Embryonic facial prominence (tissue), 1 donor: ENCODE measurements at regions not wholly inside any gene's neighbourhood (a gene's known extent, or its start where the extent isn't known, plus 50 kb on each side); places are given as distances from the start of the nearest gene placed in this dataset.

Source experiments
- DNase-seq: peaks from one replicate; pipeline ENCODE4 v3.0.0-alpha.2; 2016; ENCODE audit errors: extremely low spot score

DNA sequence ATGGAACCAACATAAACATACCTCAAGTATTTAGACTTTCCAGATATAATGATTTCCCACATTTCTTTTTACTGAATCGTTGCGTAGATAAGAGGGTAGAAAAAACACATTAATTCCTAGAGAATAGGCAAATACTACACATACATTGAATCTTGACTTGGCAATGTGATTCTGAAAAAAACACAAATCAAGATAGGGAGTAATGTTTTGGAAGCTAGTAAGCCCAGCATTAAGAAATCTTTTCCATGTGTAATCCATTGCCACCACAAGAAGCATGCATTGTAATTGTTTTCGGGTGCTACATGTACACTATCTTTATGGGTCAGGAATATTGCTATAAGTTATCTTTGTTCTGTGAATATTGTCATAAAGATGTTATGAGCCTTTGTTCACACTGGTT lies 269.8 kb upstream of the PDGFD start:
- DNase-seq: no peak

DNA sequence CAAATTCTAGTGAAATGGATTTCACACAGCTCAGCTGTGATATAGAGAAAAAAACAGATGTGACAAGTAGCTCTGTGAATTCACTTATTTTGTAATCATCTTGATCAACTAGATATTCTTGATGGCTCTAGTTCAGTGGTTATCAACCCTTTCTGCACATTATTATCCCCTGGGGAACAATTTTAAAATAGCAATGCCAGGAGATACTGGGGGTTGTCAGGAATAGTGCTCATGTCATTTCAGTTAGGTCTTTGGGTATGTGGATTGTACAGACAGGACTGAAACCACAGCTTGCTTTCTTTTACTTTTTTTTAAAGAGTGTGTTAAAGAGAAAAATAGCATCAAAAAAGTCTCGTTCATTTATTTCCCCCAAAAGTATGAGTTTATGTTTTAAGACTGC lies 269.0 kb upstream of the PDGFD start:
- no peak for DNase-seq

DNA sequence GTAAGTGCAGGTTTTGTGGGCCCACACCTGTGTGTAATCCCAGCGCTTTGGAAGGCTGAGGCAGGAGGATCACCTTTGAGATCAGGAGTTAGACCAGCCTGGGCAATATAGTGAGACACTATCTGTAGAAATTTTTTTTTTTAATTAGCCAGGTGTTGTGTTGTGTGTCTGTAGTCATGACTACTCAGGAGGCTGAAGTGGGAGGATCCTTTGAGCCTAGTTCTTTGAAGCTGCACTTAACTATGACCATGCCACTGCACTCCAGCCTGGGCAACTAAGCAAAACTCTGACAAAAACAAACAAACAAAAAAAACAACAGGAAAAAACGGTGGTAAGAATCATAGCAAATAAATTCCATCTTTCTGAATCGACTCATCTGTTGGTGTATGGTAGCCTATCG lies 268.6 kb upstream of the PDGFD start:
- DNase-seq: no peak

DNA sequence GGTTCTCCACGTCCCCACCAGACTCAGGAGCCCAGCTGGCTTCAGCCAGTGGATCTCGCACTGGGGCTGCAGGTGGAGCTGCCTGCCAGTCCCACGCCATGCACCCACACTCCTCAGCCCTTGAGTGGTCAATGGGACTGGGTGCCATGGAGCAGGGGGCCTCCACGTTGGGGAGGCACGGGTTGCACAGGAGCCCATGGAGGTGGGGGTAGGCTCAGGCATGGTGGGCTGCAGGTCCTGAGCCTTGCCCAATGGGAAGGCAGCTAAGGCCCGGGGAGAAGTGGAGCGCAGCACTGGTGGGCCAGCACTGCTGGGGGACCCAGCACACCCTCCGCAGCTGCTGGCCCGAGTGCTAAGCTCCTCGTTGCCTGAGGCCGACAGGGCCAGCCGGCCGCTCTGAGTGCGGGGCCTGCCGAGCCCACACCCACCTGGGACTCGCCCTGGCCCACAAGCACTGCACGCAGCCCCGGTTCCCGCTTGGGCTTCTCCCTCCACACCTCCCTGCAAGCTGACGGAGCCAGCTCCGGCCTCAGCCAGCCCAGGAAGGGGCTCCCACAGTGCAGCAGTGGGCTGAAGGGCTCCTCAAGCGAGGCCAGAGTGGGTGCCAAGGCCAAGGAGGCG lies 258.5 kb upstream of the PDGFD start:
- no peak for DNase-seq

DNA sequence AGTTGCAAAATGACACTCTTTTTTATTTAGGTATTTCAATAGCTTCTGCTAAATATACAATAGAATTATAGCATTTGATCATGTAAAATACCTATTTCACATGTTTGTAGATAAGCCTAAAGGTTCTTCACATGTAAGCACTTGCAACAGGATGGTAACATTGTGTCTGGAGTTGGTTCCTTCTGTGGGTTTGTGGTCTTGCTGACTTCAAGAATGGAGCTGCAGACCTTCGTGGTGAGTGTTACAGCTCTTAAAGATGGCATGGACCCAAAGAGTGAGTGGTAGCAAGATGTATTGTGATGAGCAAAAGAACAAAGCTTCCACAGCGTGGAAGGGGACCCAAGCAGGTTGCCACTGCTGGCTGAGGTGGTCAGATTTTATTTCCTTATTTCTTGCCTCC lies 246.4 kb upstream of the PDGFD start:
- DNase-seq: no peak

DNA sequence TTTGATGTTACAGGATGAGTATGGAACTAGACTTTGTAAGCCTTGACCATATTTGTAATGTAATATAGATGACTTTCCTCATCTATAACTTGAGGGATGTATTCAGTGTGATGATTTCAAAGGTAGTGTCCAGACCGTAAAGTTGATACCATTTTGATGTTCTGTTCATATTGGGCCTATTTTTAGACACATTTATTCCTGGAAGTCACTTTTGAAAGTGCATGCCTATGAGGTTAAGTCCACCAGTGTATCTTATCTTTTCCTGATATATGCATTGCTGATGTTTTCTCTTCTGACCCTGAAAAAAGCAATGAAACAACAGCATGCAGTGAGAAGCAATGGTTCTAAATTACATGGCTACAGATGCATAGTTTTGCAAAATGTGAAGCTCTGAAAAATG lies 244.7 kb upstream of the PDGFD start:
- no peak for DNase-seq

DNA sequence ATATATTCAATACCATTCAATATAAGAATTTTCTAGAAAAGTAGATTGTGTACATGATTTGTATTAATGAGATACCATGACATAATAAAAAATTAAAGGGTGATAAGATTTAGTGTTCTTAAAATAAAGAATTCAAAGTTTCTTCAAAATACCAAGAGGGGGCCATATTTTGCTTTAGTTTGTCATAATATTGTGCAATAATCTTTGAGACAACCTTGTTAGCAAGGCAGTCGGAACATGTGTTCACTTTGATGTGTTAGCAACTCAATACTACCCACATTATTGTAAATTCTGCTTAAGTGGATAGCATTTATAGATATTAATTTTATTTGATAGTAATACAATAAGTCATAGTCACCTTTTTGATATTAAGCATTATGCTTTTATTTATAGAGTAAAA lies 241.3 kb upstream of the PDGFD start:
- DNase-seq: no peak

DNA sequence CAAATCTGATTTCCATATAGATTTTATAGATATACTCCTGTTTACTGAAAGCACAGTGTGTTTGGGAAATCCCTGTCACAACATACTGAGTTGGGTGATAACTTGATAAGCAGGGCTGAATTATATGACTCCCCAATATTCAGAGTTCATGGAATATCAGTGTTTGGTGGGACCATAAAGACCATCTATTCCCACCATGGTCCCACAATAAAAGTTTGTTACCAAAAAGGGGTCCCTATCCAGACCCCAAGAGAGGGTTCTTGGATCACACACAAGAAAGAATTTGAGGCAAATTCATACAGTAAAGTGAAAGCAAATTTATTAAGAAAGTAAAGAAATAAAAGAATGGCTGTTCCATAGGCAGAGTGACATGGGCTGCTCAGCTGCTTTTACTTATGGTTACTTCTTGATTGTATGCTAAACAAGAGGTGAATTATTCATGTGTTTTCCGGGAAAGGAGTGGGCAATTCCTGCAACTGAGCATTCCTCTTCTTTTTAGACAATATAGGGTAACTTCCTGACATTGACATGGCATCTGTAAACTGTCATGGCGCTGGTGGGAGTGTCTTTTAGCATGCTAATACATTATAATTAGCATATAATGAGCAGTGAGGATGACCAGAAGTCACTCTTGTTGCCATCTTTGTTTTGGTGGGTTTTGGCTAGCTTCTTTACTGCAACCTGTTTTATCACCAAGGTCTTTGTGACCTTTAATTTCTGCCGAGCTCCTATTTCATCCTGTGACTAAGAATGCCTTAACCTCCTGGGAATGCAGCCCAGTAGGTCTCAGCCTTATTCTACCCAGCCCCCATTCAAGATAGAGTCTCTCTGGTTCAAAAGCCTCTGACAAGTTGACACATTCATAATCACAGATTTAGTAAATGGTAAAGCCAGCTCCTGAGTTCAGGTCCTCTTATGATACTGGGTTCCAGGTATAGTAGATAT lies 240.6 kb upstream of the PDGFD start:
- no peak for DNase-seq

DNA sequence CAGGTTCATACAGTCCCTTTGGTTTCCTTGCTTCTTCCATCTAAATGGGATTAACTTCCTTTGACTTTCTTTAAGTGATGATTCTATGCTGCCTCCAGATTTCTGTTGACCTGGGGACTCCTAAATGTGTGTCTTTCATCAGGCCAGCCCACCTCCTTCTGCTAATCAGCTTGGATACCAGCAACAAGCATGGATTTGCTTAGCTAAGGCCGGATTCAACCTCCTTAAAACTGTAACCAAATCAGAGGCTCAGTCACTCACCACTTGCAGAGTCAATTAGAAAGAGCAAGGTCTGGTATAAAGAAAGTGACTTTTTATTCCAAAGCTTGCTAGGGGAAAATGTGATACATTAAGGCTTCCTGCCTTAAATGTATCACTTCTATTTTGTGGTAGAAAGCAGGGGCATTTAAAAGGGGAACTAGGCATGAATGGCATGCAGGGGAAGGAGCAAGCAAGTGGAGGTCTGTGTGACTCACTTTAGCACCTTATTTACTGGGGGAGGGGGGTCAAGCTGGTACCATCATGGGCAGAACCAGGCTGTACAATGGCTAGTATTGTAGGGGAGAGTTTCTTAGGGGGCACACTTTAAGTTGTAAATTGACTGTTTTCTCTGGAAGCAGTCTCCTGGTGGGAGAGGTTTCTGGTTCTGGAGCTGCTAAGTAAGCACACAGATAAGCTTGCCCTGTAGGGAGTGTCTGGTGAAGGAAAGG lies 239.0 kb upstream of the PDGFD start:
- no peak for DNase-seq

DNA sequence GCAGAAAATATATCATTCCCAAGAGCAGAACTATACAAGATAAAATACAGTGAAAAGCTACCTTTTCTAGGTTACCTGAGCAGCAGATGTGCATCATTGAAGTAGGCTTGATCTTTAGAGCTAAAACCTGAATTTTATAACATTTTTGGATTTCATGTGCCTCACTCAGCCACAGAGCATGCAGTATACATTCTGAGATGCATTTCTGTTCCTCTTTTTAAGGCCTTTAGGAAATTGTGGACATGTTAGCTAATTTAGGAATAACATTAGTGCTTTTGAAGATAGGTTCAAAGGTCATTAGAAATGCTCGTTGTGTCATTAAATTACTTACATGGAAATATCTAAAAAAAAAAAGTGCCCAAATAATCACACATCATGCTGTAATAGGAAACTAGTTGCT lies 230.6 kb upstream of the PDGFD start:
- no peak for DNase-seq

DNA sequence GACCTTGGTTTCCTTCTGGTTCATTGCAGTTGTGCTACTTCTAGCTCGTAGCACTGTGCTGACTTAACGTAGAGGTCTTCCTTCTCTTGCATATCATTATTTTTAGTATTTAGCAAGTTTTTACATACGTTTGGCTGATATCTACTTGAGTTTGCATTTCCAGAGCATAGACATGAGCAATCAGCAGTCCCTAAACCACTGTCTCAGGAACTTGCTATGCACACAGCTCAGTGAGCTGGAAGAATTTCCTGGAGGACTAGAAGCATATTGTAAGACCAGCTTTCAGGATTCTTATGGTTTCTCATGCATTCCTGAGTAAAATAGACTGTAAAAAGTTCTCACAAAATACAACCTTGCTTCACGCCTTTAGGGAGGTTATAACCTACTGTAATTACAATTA lies 226.7 kb upstream of the PDGFD start:
- DNase-seq: no peak

DNA sequence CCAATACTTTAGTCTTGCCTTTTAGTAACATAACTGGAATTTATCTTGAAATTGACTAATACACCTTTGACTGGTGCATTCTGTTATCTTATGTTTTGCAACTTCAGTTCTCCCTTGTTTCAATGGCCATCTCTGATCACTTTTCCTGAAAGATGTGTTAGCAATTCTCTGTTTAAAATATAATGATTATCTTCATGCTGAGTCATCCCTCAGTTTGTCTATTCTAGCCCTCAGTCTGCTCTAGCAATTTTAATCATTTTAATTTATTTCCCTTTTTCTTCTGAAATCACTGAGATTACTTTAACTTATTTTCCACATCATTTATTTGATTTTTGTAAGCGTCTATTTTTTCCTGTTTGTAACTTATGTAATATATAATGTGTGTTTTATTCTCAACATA lies 221.9 kb upstream of the PDGFD start:
- no peak for DNase-seq

DNA sequence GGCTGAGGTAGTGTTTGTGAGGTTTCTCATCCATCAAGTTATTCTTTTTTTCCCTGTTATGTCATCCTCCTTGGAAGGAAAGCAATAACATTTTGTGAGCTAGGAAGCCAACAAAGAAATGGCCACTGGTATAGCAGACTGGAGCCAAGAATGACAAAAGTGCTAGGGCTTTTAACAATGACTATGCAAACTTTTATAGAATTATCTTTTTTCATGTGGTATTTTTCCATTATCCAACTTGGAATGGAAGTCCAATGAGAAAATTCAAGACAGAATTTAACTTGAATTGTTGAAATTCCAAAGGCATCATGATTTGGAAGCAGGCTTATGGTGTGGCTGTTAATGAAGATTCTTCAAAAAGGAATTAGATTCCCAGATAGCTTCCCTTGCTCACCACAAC lies 216.4 kb upstream of the PDGFD start:
- no peak for DNase-seq

DNA sequence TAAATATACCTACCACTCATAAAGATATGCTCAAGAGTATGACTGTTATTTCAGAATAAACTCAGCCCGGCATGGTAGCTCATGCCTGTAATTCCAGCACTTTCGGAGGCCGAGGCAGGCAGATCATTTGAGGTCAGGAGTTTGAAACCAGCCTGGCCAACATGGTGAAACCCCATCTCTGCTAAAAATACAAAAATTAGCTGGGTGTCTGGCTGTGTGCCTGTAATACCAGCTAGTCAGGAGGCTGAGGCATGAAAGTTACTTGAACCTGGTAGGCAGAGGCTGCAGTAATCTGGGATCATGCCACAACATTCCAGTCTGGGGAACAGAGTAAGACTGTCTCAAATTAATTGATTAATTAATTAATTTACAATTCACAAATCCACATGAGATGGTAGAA lies 208.2 kb upstream of the PDGFD start:
- DNase-seq: no peak

DNA sequence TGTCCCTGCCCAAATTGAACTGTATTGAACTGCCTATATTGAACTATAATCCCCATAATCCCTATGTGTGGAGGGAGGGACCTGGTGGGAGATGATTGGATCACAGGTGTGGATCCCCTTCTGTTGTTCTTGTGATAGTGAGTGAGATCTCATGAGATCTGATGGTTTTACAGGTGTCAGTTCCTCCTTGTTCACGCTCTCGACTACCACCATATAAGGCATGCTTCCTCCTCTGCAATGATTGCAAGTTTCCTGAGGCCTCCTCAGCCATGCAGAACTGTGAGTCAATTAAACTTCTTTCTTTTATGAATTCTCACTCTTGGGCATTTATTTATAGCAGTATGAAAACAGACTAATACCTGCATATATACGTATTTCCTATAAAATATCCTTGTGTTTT lies 206.5 kb upstream of the PDGFD start:
- no peak for DNase-seq

DNA sequence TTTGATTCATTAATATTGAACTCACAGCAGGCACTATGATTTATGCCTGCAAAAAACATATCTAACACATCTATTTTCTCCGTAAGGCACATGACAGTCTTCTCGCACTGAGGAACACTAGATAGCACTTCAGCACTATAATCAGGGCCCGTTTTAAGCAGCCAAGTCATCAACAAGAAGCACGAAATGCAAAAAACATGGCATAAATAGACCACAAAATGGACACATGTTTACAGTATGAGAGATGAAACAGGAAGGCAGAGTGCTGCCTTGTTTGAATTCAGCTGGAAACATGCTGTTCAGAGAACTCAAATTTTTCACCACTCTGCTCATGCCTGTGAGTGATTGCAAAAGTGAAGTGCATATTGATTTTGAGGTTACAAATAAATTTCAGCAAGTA lies 205.8 kb upstream of the PDGFD start:
- DNase-seq: no peak

DNA sequence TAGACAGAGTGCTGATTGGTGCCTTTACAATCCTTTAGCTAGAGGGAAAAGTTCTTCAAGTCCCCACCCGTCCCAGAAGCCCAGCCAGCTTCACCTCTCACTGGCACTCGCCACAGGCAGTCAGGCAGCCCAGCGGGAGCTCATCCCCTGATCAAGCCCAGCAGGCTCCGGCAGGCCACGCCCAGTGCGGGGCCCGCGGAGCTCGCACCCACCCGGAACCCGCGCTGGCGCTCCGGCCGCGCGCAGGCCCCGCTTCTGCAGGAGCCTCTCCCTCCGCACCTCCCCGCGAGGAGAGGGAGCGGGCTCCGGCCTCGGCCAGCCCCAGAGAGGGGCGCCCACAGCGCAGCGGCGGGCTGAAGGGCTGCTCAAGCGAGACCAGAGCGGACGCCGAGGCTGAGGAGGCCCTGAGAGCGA lies 202.4 kb upstream of the PDGFD start:
- DNase-seq: no peak

DNA sequence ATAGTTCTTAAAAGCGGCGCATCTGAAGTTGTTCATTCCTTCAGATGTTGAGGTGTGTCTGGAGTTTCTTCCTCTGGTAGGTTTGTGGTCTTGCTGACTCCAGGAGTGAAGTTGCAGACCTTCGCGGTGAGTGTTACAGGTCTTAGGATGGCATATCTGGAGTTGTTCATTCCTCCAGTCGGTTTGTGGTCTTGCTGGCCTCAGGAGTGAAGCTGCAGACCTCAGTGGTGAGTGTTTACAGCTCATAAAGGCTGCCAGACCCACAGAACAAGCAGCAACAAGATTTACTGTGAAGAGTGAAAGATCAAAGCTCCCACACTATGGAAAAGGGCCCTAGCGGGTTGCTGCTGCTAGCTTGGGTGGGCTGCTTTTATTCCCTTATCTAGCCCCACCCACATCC lies 201.7 kb upstream of the PDGFD start:
- no peak for DNase-seq

DNA sequence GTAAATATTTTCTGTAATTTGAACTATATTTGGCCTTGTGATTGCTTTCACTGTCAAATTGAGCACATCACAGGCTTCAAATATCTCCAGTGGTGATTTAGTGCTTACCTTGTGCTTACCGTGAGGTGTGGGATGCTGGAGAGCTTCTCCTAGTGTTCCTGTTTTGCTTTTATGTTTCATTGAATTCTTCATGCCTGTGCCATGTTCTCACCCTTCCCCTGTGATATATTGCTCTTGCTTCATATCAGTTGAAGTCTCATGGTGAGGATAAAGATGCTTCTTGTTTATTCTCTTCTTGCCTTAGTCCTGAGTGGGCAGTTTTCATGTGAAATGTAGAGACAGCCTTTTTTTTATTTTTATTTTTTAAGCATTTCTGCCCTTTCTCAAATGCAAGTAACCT lies 198.0 kb upstream of the PDGFD start:
- DNase-seq: no peak

DNA sequence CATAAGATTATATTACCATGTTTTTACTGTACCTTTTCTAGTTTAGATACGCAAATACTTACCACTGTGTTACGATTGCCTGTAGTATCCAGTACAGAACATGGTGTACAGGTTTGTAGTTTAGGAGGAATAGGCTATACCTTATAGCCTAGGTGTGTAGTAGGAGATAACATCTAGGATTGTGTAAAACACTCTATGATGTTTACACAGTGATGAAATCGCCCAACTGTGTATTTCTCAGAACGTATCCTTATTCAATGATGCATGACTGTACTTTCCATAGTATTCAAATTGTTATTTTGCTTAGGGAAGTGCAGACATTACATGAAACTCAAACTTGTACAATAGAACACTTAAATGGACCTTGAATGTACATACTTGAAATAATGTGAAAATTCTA lies 188.1 kb upstream of the PDGFD start:
- DNase-seq: no peak

DNA sequence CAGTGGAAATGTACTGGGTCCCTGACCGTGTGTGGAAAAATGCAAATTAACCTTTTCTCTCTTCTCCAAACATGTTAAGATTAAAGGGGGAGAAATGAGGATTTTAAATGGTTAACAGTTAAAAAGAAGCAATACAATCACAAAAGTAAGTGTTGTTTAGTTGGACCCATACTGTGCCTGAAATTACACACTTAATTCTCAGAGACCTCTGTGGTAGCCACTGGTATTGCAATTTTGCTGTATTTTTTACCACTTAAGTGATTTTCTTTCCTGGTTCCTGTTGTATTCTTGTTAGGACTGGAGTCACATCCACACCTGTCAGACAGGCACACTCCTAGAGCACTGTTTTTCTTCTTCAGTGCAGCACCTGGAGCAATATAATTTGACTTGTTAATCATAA lies 179.6 kb upstream of the PDGFD start:
- DNase-seq: no peak

DNA sequence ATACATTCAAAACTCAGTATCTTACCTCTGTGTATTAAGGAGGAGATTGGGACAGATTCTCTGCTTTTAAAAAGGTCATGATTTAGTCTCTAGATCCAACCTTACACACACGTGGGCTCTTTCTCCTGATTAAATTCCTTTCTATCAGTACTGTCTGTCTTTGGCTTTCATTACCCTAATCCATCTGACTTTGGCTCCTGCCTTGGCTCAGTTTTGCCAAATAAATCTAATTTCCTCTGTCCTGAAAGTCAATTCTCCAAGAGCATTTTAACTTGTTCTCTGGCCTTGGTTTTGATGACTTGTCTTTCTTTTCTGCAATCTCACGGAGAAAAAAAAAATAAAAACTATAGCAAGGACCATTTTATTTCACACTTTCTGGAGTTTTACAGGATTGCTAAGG lies 176.6 kb upstream of the PDGFD start:
- DNase-seq: no peak

DNA sequence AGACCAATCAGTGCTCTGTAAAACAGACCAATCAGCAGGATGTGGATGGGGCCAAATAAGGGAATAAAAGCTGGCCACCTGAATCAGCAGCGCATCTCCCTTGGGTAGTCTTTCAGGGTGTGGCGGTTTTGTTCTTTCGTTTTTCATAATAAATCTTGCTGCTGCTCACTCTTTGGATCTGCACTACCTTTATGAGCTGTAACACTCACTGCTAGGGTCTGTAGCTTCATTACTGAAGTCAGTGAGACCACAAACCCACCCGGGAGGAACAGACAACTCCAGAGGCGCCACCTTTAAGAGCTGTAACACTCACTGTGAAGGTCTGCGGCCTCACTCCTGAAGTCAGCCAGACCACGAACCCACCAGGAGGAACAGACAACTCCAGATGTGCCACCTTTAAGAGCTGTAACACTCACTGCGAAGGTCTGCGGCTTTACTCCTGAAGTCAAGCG lies 175.5 kb upstream of the PDGFD start:
- no peak for DNase-seq
